Epidermal melanocyte (primary cell): ENCODE measurements at regions not wholly inside any gene's neighbourhood (a gene's known extent, or its start where the extent isn't known, plus 50 kb on each side); places are given as distances from the start of the nearest gene placed in this dataset.

Experiments used
- DNase-seq: peaks from one replicate; pipeline ENCODE4 v3.0.0; 2011; ENCODE audit warnings: low spot score; ENCODE audit not compliant: insufficient read length

DNA sequence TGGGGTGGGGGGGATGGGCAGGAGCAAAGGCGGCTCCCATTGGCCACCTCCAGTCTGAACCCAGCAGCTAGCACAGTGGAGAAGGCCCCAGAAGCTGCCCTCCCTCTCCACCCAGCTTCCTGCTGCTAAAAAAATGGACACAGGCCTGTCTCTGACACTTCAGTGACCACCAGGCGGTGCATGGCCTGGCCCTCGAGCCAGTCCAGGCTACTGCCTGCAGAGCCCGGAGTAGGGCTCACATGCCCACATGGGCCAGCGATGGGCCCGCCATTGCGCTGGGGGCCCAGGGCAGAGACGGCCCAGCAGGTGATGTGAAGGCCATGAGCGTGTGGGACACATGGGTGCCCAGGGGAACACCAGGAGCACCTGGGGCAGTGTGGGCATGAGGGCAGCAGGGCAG, 52.1 kb upstream of the NOTCH1 start:
- DNase-seq, result no peak

DNA sequence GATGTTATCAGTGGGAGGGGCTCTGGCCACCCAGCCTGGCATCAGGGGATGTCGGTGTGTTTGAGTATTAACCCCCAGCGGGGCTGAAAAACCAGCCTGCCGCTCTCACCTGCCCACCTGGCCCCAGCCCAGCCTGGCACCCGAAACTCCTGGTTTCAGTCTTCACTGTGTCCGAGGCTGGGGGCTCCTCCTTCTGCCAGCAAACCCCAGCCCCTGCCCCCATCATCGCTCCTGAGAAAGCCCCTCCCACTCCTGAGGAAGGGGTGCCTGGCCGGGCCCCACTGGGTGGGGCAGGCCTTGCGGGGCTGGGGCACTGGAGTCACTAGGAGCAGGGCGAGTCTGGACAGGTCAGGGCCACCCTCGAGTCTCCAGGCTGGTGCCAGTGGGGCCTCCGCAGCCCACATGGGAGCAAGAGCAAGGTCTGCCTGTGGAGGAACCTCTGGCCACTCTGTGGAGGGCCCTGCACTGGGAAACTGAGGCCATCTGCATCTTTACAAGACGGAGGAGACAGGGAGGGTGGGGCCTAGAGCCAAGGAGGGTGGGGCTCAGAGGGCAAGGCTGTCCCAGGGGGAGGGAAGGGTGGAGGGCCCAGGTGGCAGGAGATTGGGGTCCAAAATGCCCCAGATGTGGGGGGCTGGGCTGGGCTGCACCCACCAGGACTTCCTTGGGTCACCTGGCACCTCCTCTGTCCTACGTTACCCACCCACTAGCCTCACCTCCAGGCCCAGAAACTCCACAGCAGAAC, 51.5 kb upstream of the NOTCH1 start:
- no peak for DNase-seq

DNA sequence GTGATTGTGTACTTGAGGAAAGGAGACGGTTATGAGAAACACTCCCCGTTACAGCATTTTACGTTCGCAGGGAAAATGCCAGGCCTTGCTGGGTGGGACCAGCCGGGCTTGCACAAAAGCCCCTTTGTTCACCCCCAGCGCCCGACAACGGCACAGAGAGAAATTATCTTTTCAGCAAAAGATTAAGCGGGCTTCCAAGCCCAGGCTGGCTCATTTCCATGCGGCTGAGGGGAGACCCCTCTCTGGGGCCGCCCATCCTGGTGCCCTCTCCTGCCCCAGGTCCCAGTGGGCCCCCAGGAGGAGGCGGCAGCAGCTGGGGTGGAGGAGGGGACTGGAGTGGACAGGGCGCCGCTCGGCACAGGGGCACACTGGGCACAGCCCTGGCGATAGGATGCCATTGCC, 50.8 kb upstream of the NOTCH1 start:
- peak; percentile 75 for DNase-seq

DNA sequence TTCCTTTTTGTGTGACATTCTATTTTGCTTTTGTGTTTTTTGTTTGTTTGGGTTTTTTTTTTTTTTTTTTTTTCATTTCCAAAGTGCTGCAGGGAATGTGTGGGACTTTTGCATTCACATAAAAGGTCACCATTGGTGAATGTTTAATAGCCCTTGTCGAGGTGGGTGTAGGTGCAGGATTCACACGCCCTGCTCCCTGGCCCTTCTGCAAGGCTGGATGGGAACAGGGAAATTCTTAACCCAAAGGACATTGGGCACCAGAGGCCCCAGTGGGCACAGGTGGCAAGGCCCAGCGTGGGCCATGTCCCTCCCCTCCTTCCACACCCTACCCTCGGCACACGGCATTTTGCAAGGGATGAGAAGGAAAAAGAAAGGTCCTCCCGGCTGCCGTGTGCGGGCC, 50.4 kb upstream of the NOTCH1 start:
- no peak for DNase-seq

DNA sequence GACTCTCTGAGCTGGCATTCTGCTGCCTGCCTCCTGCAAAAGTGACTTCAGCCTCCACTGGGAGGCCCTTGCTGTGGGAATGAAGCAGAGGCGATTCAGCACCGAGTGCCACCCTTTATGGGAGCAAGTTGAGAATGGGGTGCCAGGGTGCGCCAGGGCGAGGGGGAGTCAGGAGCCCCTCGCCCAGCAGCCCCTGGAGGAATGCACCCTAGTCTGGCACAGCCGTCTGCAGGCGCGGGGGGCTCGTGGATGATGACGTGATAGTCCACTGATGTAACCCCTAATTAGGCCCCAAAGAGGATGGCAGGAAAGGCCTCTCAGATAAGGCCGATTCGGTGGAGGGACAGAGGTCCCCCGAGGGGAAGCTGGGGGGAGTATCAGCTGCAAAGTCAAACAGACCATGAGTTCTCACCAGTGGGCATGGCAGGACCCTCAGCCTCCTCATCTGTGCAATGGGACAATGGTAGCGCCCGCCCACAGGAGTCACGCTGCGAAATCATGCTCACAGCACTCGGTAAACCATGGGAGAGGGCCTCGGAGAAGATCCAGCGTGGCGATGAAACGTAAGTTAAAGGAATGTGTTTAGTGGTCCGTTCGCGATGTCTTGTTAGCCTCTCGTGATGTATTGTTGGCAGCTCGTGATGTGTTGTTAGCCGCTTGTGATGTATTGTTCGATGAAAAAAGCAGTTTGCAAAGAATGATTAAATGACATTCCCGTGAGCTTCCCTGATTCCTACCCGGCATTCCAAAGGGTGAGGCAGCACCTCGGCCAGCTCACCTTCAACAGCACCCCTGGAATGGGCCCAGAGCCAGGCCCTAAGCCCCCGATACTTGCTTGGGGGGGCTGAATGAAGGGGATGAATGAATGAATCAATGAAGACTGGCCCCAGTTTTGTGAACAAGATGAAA, 49.7 kb upstream of the NOTCH1 start:
- no peak for DNase-seq
